ENCODE measurements at regions not wholly inside any gene's neighbourhood (a gene's known extent, or its start where the extent isn't known, plus 50 kb on each side); places are given as distances from the start of the nearest gene placed in this dataset.

GRCh38 chr9:117821954-117822353, 117.8 kb downstream of the TLR4 start:
- Histone ChIP-seq H3K4me3 (ENCODE audit: control insufficient read depth in 1 of 2, extremely low read depth in 1 of 2, low read length in 1 of 2) (no peak overlapping the region), H3K9me3 (no peaks in the 10 kb centered on the region), H3K27ac (ENCODE audit: low read length) (no peak overlapping the region), H3K36me3 (ENCODE audit: control insufficient read depth in 2 of 2, extremely low read depth in 1 of 2, insufficient read depth in 1 of 2, low read length in 1 of 2) (no peaks in the 10 kb centered on the region), H3K4me1 (ENCODE audit: control insufficient read depth in 1 of 2, extremely low read depth in 1 of 2, insufficient read depth in 2 of 2, low read length in 2 of 2) (peaks cover 6 to 16% of the 10 kb centered on the region in 2 experiments), H3K27me3 (replicated peaks in 1 of 2; ENCODE audit: control insufficient read depth in 2 of 2, extremely low read depth in 1 of 2, insufficient read depth in 2 of 2, low read length in 1 of 2) (peaks cover 2 to 5% of the 10 kb centered on the region in 2 experiments)
- CTCF ChIA-PET: interaction anchor here in 1 of 2 donors (0.6 kb wide), 1 partner anchor 1853 kb away, joined by 3 read pairs; no protein-coding TSS in a partner anchor
- ATAC-seq (replicated peaks in 1 of 4): no peak
- no peaks in the 10 kb centered on the region for H3K36me3 Mint-ChIP-seq
- H3K4me3 Mint-ChIP-seq: no peak overlapping the region
- peaks cover 23 to 33% (median 29%) of the 10 kb centered on the region in 3 donors for H3K4me1 Mint-ChIP-seq
- H3K9me3 Mint-ChIP-seq: peaks cover 0 to 4% (median 3%) of the 10 kb centered on the region in 3 donors
- 50% methylated on average over 1 of the region's 2 CpGs for WGBS (ENCODE audit: insufficient coverage)
- H3K27ac Mint-ChIP-seq: no peak overlapping the region
- no peak for DNase-seq
- H3K27me3 Mint-ChIP-seq: peaks cover 23 to 37% of the 10 kb centered on the region in 2 donors
- POLR2A ChIA-PET: no interaction called here

GRCh38 chr9:117823576-117823975, 119.4 kb downstream of the TLR4 start:
- Mint-ChIP-seq H3K4me3 (no peak overlapping the region), H3K4me1 (peaks cover 25 to 40% (median 36%) of the 10 kb centered on the region in 3 donors), H3K9me3 (peaks cover 0 to 4% (median 3%) of the 10 kb centered on the region in 3 donors), H3K36me3 (no peaks in the 10 kb centered on the region), H3K27ac (no peak overlapping the region), H3K27me3 (peaks cover 23 to 37% of the 10 kb centered on the region in 2 donors)
- Histone ChIP-seq H3K4me3 (ENCODE audit: control insufficient read depth in 1 of 2, extremely low read depth in 1 of 2, low read length in 1 of 2) (no peak overlapping the region), H3K27me3 (replicated peaks in 1 of 2; ENCODE audit: control insufficient read depth in 2 of 2, extremely low read depth in 1 of 2, insufficient read depth in 2 of 2, low read length in 1 of 2) (peaks cover 2 to 8% of the 10 kb centered on the region in 2 experiments), H3K4me1 (ENCODE audit: control insufficient read depth in 1 of 2, extremely low read depth in 1 of 2, insufficient read depth in 2 of 2, low read length in 2 of 2) (peaks cover 6 to 21% of the 10 kb centered on the region in 2 experiments), H3K27ac (ENCODE audit: low read length) (no peak overlapping the region), H3K36me3 (ENCODE audit: control insufficient read depth in 2 of 2, extremely low read depth in 1 of 2, insufficient read depth in 1 of 2, low read length in 1 of 2) (no peaks in the 10 kb centered on the region), H3K9me3 (no peaks in the 10 kb centered on the region)
- DNase-seq: no peak
- CTCF ChIA-PET: no interaction called here
- POLR2A ChIA-PET: no interaction called here
- no peak for ATAC-seq (replicated peaks in 1 of 4)

- peaks cover 2 to 8% of the 10 kb centered on the region in 2 experiments for H3K27me3 ChIP-seq (replicated peaks in 1 of 2; ENCODE audit: control insufficient read depth in 2 of 2, extremely low read depth in 1 of 2, insufficient read depth in 2 of 2, low read length in 1 of 2)
- Mint-ChIP-seq H3K4me1 (peaks cover 25 to 40% (median 36%) of the 10 kb centered on the region in 3 donors), H3K9me3 (no peaks in the 10 kb centered on the region), H3K36me3 (no peaks in the 10 kb centered on the region), H3K4me3 (peak overlapping the region in 2 of 3 donors; percentile 17 to 47), H3K27me3 (peaks cover 12 to 34% of the 10 kb centered on the region in 2 donors), H3K27ac (no peak overlapping the region)
- ChIA-PET POLR2A (no interaction called here), CTCF (no interaction called here)
- DNase-seq: peak in 32 of 35 experiments; percentile 2 to 72 (median 20)
- H3K27ac ChIP-seq (ENCODE audit: low read length): no peak overlapping the region
- WGBS (ENCODE audit: insufficient coverage): no CpG with 5 or more reads among the region's 4 CpGs
- H3K4me1 ChIP-seq (ENCODE audit: control insufficient read depth in 1 of 2, extremely low read depth in 1 of 2, insufficient read depth in 2 of 2, low read length in 2 of 2): peaks cover 6 to 21% of the 10 kb centered on the region in 2 experiments
- no peaks in the 10 kb centered on the region for H3K9me3 ChIP-seq
- no peaks in the 10 kb centered on the region for H3K36me3 ChIP-seq (ENCODE audit: control insufficient read depth in 2 of 2, extremely low read depth in 1 of 2, insufficient read depth in 1 of 2, low read length in 1 of 2)
- no peak overlapping the region for H3K4me3 ChIP-seq (ENCODE audit: control insufficient read depth in 1 of 2, extremely low read depth in 1 of 2, low read length in 1 of 2)
- ATAC-seq (replicated peaks in 1 of 4): peak; percentile 80 to 97 (median 92)
Observed at GRCh38 chr9:117825609-117826347, 121.6 kb downstream of the TLR4 start.

GRCh38 chr9:117826837-117827236, 122.6 kb downstream of the TLR4 start:
- ATAC-seq (replicated peaks in 1 of 4): no peak
- ChIA-PET POLR2A (no interaction called here), CTCF (no interaction called here)
- no peak overlapping the region for H3K27ac Mint-ChIP-seq
- no peak overlapping the region for H3K4me3 Mint-ChIP-seq
- H3K36me3 Mint-ChIP-seq: no peaks in the 10 kb centered on the region
- H3K4me1 Mint-ChIP-seq: peaks cover 25 to 40% (median 36%) of the 10 kb centered on the region in 3 donors
- peaks cover 2 to 7% of the 10 kb centered on the region in 2 experiments for H3K27me3 ChIP-seq (replicated peaks in 1 of 2; ENCODE audit: control insufficient read depth in 2 of 2, extremely low read depth in 1 of 2, insufficient read depth in 2 of 2, low read length in 1 of 2)
- no peak overlapping the region for H3K27ac ChIP-seq (ENCODE audit: low read length)
- peaks cover 6 to 21% of the 10 kb centered on the region in 2 experiments for H3K4me1 ChIP-seq (ENCODE audit: control insufficient read depth in 1 of 2, extremely low read depth in 1 of 2, insufficient read depth in 2 of 2, low read length in 2 of 2)
- H3K27me3 Mint-ChIP-seq: peaks cover 11 to 26% of the 10 kb centered on the region in 2 donors
- DNase-seq: no peak
- WGBS (ENCODE audit: insufficient coverage): 50% methylated on average over 1 of the region's 3 CpGs
- no peaks in the 10 kb centered on the region for H3K9me3 ChIP-seq
- no peaks in the 10 kb centered on the region for H3K36me3 ChIP-seq (ENCODE audit: control insufficient read depth in 2 of 2, extremely low read depth in 1 of 2, insufficient read depth in 1 of 2, low read length in 1 of 2)
- no peaks in the 10 kb centered on the region for H3K9me3 Mint-ChIP-seq
- H3K4me3 ChIP-seq (ENCODE audit: control insufficient read depth in 1 of 2, extremely low read depth in 1 of 2, low read length in 1 of 2): no peak overlapping the region

DNA sequence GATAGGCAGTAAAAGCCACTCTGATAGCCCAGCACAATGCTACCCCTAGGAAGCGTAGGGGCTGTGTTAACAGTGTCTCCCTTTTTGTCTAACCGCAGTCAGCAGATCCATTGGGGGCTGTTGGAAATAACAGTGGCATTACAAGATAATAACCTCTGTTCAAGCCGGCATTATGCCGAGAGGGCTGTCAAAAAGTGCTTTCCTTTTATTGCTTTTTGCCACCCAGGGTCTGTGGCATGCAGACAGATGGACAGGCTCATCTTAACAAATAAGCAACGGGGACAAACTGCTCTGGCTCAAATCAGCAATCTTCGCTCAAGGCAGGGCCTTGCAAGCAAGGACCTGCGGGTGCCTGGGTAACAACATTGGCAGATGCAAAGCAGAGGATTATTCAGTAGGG, 123.3 kb downstream of the TLR4 start:
- Histone ChIP-seq H3K27me3 (replicated peaks in 1 of 2; ENCODE audit: control insufficient read depth in 2 of 2, extremely low read depth in 1 of 2, insufficient read depth in 2 of 2, low read length in 1 of 2) (peaks cover 2 to 6% of the 10 kb centered on the region in 2 experiments), H3K4me1 (ENCODE audit: control insufficient read depth in 1 of 2, extremely low read depth in 1 of 2, insufficient read depth in 2 of 2, low read length in 2 of 2) (peaks cover 6 to 21% of the 10 kb centered on the region in 2 experiments), H3K4me3 (ENCODE audit: control insufficient read depth in 1 of 2, extremely low read depth in 1 of 2, low read length in 1 of 2) (no peak overlapping the region), H3K9me3 (no peaks in the 10 kb centered on the region), H3K27ac (ENCODE audit: low read length) (no peak overlapping the region), H3K36me3 (ENCODE audit: control insufficient read depth in 2 of 2, extremely low read depth in 1 of 2, insufficient read depth in 1 of 2, low read length in 1 of 2) (no peaks in the 10 kb centered on the region)
- POLR2A ChIA-PET: no interaction called here
- no peaks in the 10 kb centered on the region for H3K9me3 Mint-ChIP-seq
- H3K27me3 Mint-ChIP-seq: peaks cover 14 to 21% of the 10 kb centered on the region in 2 donors
- DNase-seq: no peak
- no peak overlapping the region for H3K27ac Mint-ChIP-seq
- CTCF ChIA-PET: no interaction called here
- 92% methylated on average over 4 of the region's 7 CpGs for WGBS (ENCODE audit: insufficient coverage)
- peaks cover 25 to 39% (median 36%) of the 10 kb centered on the region in 3 donors for H3K4me1 Mint-ChIP-seq
- ATAC-seq (replicated peaks in 1 of 4): no peak
- H3K4me3 Mint-ChIP-seq: no peak overlapping the region
- H3K36me3 Mint-ChIP-seq: no peaks in the 10 kb centered on the region

DNA sequence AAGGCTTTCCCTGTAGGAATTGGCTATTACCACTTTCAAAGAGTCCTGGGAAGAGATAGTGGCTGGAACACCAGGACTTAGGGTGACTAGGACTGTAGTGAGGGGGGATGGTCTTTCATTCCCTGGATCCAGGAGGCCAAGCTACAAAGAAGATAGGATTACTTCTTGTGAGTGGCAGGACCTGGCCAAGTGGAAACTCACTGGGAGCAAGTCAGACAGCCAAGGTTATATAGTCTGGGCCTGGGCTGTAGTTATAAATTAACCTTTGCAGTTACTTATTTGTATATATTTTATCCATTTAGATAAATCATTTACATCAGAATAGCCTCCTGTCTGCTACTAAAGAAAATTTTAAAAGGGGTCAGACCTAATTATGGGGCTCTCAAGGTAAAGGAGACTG, 124.3 kb downstream of the TLR4 start:
- peaks cover 25 to 34% (median 31%) of the 10 kb centered on the region in 3 donors for H3K4me1 Mint-ChIP-seq
- H3K27ac ChIP-seq (ENCODE audit: low read length): no peak overlapping the region
- no peaks in the 10 kb centered on the region for H3K9me3 Mint-ChIP-seq
- peaks cover 15% of the 10 kb centered on the region in 2 donors for H3K27me3 Mint-ChIP-seq
- no peaks in the 10 kb centered on the region for H3K36me3 ChIP-seq (ENCODE audit: control insufficient read depth in 2 of 2, extremely low read depth in 1 of 2, insufficient read depth in 1 of 2, low read length in 1 of 2)
- ChIA-PET CTCF (no interaction called here), POLR2A (no interaction called here)
- ATAC-seq (replicated peaks in 1 of 4) (no peak), DNase-seq (no peak)
- no peak overlapping the region for H3K4me3 ChIP-seq (ENCODE audit: control insufficient read depth in 1 of 2, extremely low read depth in 1 of 2, low read length in 1 of 2)
- H3K36me3 Mint-ChIP-seq: no peaks in the 10 kb centered on the region
- H3K9me3 ChIP-seq: no peaks in the 10 kb centered on the region
- no peak overlapping the region for H3K4me3 Mint-ChIP-seq
- H3K27me3 ChIP-seq (replicated peaks in 1 of 2; ENCODE audit: control insufficient read depth in 2 of 2, extremely low read depth in 1 of 2, insufficient read depth in 2 of 2, low read length in 1 of 2): peaks cover 2 to 6% of the 10 kb centered on the region in 2 experiments
- H3K4me1 ChIP-seq (ENCODE audit: control insufficient read depth in 1 of 2, extremely low read depth in 1 of 2, insufficient read depth in 2 of 2, low read length in 2 of 2): peaks cover 6 to 21% of the 10 kb centered on the region in 2 experiments
- H3K27ac Mint-ChIP-seq: no peak overlapping the region

Data from T-cell (primary cell).